H9 (cell line): ENCODE measurements at regions not wholly inside any gene's neighbourhood (a gene's known extent, or its start where the extent isn't known, plus 50 kb on each side); places are given as distances from the start of the nearest gene placed in this dataset.

Experiments used
- DNase-seq: peaks from one replicate; pipeline ENCODE4 v3.0.0-alpha.2; 2017
- H2AFZ ChIP-seq: one replicate; pipeline ENCODE4 v1.6.1; 2013; ENCODE audit warnings: mild to moderate bottlenecking, low read length, control low read depth, moderate library complexity
- H2AK5ac ChIP-seq: 2 replicates; pipeline ENCODE4 v1.6.1; 2013; ENCODE audit warnings: low read length, control low read depth, mixed read lengths; ENCODE audit not compliant: insufficient read length
- H2BK120ac ChIP-seq: one replicate; pipeline ENCODE4 v1.6.1; 2013; ENCODE audit warnings: low read depth, mild to moderate bottlenecking, low read length, control low read depth, inconsistent platforms; ENCODE audit not compliant: poor library complexity, severe bottlenecking
- H2BK12ac ChIP-seq: 2 replicates; pipeline ENCODE4 v1.6.1; 2013; ENCODE audit warnings: low read length, control low read depth, mixed read lengths, low read depth; ENCODE audit not compliant: insufficient read length
- H2BK15ac ChIP-seq: 2 replicates; pipeline ENCODE4 v1.6.1; 2013; ENCODE audit warnings: low read depth, low read length, control low read depth
- H2BK20ac ChIP-seq: one replicate; pipeline ENCODE4 v1.6.1; 2013; ENCODE audit warnings: low read depth, mild to moderate bottlenecking, low read length, control low read depth, inconsistent platforms; ENCODE audit not compliant: poor library complexity, severe bottlenecking
- H2BK5ac ChIP-seq: 2 replicates; pipeline ENCODE4 v1.6.1; 2013; ENCODE audit warnings: low read length, control low read depth, mixed read lengths; ENCODE audit not compliant: insufficient read length
- H3K14ac ChIP-seq: 2 replicates; pipeline ENCODE4 v1.6.1; 2013; ENCODE audit warnings: low read length, control low read depth; ENCODE audit not compliant: insufficient read depth
- H3K18ac ChIP-seq: 2 replicates; pipeline ENCODE4 v1.6.1; 2013; ENCODE audit warnings: low read depth, mild to moderate bottlenecking, mixed read lengths, low read length, control low read depth; ENCODE audit not compliant: insufficient read length
- H3K23ac ChIP-seq: 2 replicates; pipeline ENCODE4 v1.6.1; 2013; ENCODE audit warnings: low read length, control low read depth, mixed read lengths, low read depth; ENCODE audit not compliant: insufficient read length
- H3K23me2 ChIP-seq: 2 replicates; pipeline ENCODE4 v1.6.1; 2013; ENCODE audit warnings: low read depth, mild to moderate bottlenecking, mixed read lengths, low read length, control low read depth; ENCODE audit not compliant: insufficient read length, poor library complexity, severe bottlenecking
- H3K27ac ChIP-seq: 2 replicates; pipeline ENCODE4 v1.5.1; 2013; ENCODE audit warnings: low read length, control low read depth, mixed read lengths, low read depth; ENCODE audit not compliant: insufficient read length
- H3K27me3 ChIP-seq: 2 replicates; pipeline ENCODE4 v1.6.1; 2013; ENCODE audit warnings: low read length, control low read depth, inconsistent platforms; ENCODE audit not compliant: insufficient read depth
- H3K4ac ChIP-seq: 2 replicates; pipeline ENCODE4 v1.6.1; 2013; ENCODE audit warnings: low read depth, mild to moderate bottlenecking, control low read depth, inconsistent platforms, low read length, moderate library complexity
- H3K4me1 ChIP-seq: 2 replicates; pipeline ENCODE4 v1.6.1; 2013; ENCODE audit warnings: low read length, control low read depth, inconsistent platforms; ENCODE audit not compliant: insufficient read depth
- H3K4me2 ChIP-seq: 2 replicates; pipeline ENCODE4 v1.6.1; 2013; ENCODE audit warnings: low read length, control low read depth, mixed read lengths; ENCODE audit not compliant: insufficient read length, insufficient read depth
- H3K56ac ChIP-seq: 2 replicates; pipeline ENCODE4 v1.6.1; 2013; ENCODE audit warnings: low read depth, mild to moderate bottlenecking, mixed read lengths, low read length, control low read depth; ENCODE audit not compliant: insufficient read length
- H3K79me1 ChIP-seq: 2 replicates; pipeline ENCODE4 v1.6.1; 2013; ENCODE audit warnings: low read depth, mild to moderate bottlenecking, moderate library complexity, low read length, control low read depth, inconsistent platforms; ENCODE audit not compliant: insufficient read depth, poor library complexity, severe bottlenecking
- H3K79me2 ChIP-seq: 2 replicates; pipeline ENCODE4 v1.6.1; 2013; ENCODE audit warnings: low read length, control low read depth, inconsistent platforms; ENCODE audit not compliant: insufficient read depth
- H3K9ac ChIP-seq: 2 replicates; pipeline ENCODE4 v1.6.1; 2013; ENCODE audit warnings: low read length, control low read depth, mixed read lengths; ENCODE audit not compliant: insufficient read length; ENCODE audit errors: extremely low read depth
- H3K9me3 ChIP-seq: one replicate; pipeline ENCODE4 v1.6.1; 2013; ENCODE audit warnings: low read depth, low read length, inconsistent platforms; ENCODE audit not compliant: control insufficient read depth
- H3T11ph ChIP-seq: one replicate; pipeline ENCODE4 v1.6.1; 2013; ENCODE audit warnings: mild to moderate bottlenecking, low read length, control low read depth, inconsistent platforms
- H4K20me1 ChIP-seq: one replicate; pipeline ENCODE4 v1.6.1; 2013; ENCODE audit not compliant: control insufficient read depth, insufficient read length, insufficient read depth
- H4K5ac ChIP-seq: 2 replicates; pipeline ENCODE4 v1.6.1; 2013; ENCODE audit warnings: low read depth, mild to moderate bottlenecking, mixed read lengths, low read length, control low read depth; ENCODE audit not compliant: insufficient read length
- H4K8ac ChIP-seq: replicated peaks from 2 replicates; pipeline ENCODE4 v1.6.1; 2013; ENCODE audit warnings: low read length, control low read depth, mixed read lengths, low read depth; ENCODE audit not compliant: insufficient read length
- H4K91ac ChIP-seq: 2 replicates; pipeline ENCODE4 v1.6.1; 2013; ENCODE audit warnings: low read depth, mild to moderate bottlenecking, moderate library complexity, mixed read lengths, low read length, control low read depth; ENCODE audit not compliant: insufficient read length
- H3K27ac Mint-ChIP-seq, 3 experiments: 2 replicates in 2 of 3; 3 replicates in 1 of 3; pipeline ENCODE4 v1.8.0; 2020 to 2021; ENCODE audit warnings: mixed read lengths in 3 of 3, mild to moderate bottlenecking in 1 of 3, moderate library complexity in 1 of 3
- H3K27me3 Mint-ChIP-seq: 2 replicates; pipeline ENCODE4 v1.8.0; 2021; ENCODE audit warnings: low read depth, mild to moderate bottlenecking, moderate library complexity, mixed read lengths
- H3K36me3 Mint-ChIP-seq, 3 experiments: 2 replicates in 2 of 3; 3 replicates in 1 of 3; pipeline ENCODE4 v1.8.0; 2020 to 2021; ENCODE audit warnings: low read depth in 3 of 3, mixed read lengths in 3 of 3; ENCODE audit not compliant: insufficient read depth in 1 of 3
- H3K4me1 Mint-ChIP-seq, 2 experiments: 2 replicates each; pipeline ENCODE4 v1.8.0; 2020; ENCODE audit warnings: mixed read lengths in 2 of 2
- H3K4me3 Mint-ChIP-seq, 2 experiments: 2 replicates in 1 of 2; 3 replicates in 1 of 2; pipeline ENCODE4 v1.8.0; 2020 to 2021; ENCODE audit warnings: mild to moderate bottlenecking in 2 of 2, mixed read lengths in 2 of 2, moderate library complexity in 1 of 2
- H3K9me3 Mint-ChIP-seq, 2 experiments: 2 replicates in 1 of 2; 3 replicates in 1 of 2; pipeline ENCODE4 v1.8.0; 2020; ENCODE audit warnings: mild to moderate bottlenecking in 2 of 2, mixed read lengths in 2 of 2, moderate library complexity in 1 of 2
- WGBS: extraction: QIAGEN DNeasy Blood & Tissue Kit; methylation state at CpG from one replicate; pipeline ENCODE4 v1.1.7; 2013; ENCODE audit warnings: missing lambda C conversion rate, low lambda C conversion rate, mixed read lengths; ENCODE audit not compliant: insufficient read length; ENCODE audit errors: extremely low coverage; 5-methylcytosine and 5-hydroxymethylcytosine counted together
- TF ChIP-seq, protein P1 (sequence below): fragments of 200-600 bp; sonication (generic); conservative IDR thresholded peaks from 3 replicates; pipeline ENCODE4 v1.8.0; 2021; ENCODE audit warnings: antibody characterized with exemption, mild to moderate bottlenecking

- no peaks in the 10 kb centered on the region for H4K20me1 ChIP-seq
These were observed 111.4 kb upstream of the ARRDC3 start for GRCh38 chr5:91494447-91494996.

More at GRCh38 chr5:91494447-91494996, 111.4 kb upstream of the ARRDC3 start:
- Histone ChIP-seq H3K23ac (no peak overlapping the region), H2BK120ac (no peak overlapping the region), H3K4me1 (no peaks in the 10 kb centered on the region), H3K27ac (no peak overlapping the region), H2BK5ac (no peak overlapping the region), H4K8ac (no peak overlapping the region), H3K79me1 (no peaks in the 10 kb centered on the region), H3K9ac (no peak overlapping the region), H2AFZ (no peak overlapping the region), H3K27me3 (no peaks in the 10 kb centered on the region), H2BK15ac (no peak overlapping the region), H2BK20ac (no peak overlapping the region), H3K79me2 (no peaks in the 10 kb centered on the region), H3K56ac (no peak overlapping the region), H4K5ac (no peak overlapping the region), H3K9me3 (no peaks in the 10 kb centered on the region), H3K14ac (no peak overlapping the region), H4K91ac (no peak overlapping the region), H3T11ph (no peak overlapping the region), H2AK5ac (no peak overlapping the region), H3K23me2 (no peaks in the 10 kb centered on the region), H2BK12ac (no peak overlapping the region), H3K18ac (no peak overlapping the region), H3K4me2 (no peak overlapping the region), H3K4ac (no peak overlapping the region)
- no peak for DNase-seq
- WGBS: no CpG with 5 or more reads among the region's 4 CpGs
- no peaks in the 10 kb centered on the region for H3K27me3 Mint-ChIP-seq
- peaks cover 13 to 14% of the 10 kb centered on the region in 2 experiments for H3K4me1 Mint-ChIP-seq
- no peak overlapping the region for H3K4me3 Mint-ChIP-seq
- no peak overlapping the region for H3K27ac Mint-ChIP-seq
- TF ChIP-seq, protein P1, sequence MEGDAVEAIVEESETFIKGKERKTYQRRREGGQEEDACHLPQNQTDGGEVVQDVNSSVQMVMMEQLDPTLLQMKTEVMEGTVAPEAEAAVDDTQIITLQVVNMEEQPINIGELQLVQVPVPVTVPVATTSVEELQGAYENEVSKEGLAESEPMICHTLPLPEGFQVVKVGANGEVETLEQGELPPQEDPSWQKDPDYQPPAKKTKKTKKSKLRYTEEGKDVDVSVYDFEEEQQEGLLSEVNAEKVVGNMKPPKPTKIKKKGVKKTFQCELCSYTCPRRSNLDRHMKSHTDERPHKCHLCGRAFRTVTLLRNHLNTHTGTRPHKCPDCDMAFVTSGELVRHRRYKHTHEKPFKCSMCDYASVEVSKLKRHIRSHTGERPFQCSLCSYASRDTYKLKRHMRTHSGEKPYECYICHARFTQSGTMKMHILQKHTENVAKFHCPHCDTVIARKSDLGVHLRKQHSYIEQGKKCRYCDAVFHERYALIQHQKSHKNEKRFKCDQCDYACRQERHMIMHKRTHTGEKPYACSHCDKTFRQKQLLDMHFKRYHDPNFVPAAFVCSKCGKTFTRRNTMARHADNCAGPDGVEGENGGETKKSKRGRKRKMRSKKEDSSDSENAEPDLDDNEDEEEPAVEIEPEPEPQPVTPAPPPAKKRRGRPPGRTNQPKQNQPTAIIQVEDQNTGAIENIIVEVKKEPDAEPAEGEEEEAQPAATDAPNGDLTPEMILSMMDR: no peak
- H3K9me3 Mint-ChIP-seq: no peaks in the 10 kb centered on the region
- no peaks in the 10 kb centered on the region for H3K36me3 Mint-ChIP-seq
